H9 (cell line): ENCODE measurements at regions not wholly inside any gene's neighbourhood (a gene's known extent, or its start where the extent isn't known, plus 50 kb on each side); places are given as distances from the start of the nearest gene placed in this dataset.

Source experiments
- DNase-seq: peaks from one replicate; pipeline ENCODE4 v3.0.0-alpha.2; 2017
- H2AFZ ChIP-seq: one replicate; pipeline ENCODE4 v1.6.1; 2013; ENCODE audit warnings: mild to moderate bottlenecking, low read length, control low read depth, moderate library complexity
- H2AK5ac ChIP-seq: 2 replicates; pipeline ENCODE4 v1.6.1; 2013; ENCODE audit warnings: low read length, control low read depth, mixed read lengths; ENCODE audit not compliant: insufficient read length
- H2BK120ac ChIP-seq: one replicate; pipeline ENCODE4 v1.6.1; 2013; ENCODE audit warnings: low read depth, mild to moderate bottlenecking, low read length, control low read depth, inconsistent platforms; ENCODE audit not compliant: poor library complexity, severe bottlenecking
- H2BK12ac ChIP-seq: 2 replicates; pipeline ENCODE4 v1.6.1; 2013; ENCODE audit warnings: low read length, control low read depth, mixed read lengths, low read depth; ENCODE audit not compliant: insufficient read length
- H2BK15ac ChIP-seq: 2 replicates; pipeline ENCODE4 v1.6.1; 2013; ENCODE audit warnings: low read depth, low read length, control low read depth
- H2BK20ac ChIP-seq: one replicate; pipeline ENCODE4 v1.6.1; 2013; ENCODE audit warnings: low read depth, mild to moderate bottlenecking, low read length, control low read depth, inconsistent platforms; ENCODE audit not compliant: poor library complexity, severe bottlenecking
- H2BK5ac ChIP-seq: 2 replicates; pipeline ENCODE4 v1.6.1; 2013; ENCODE audit warnings: low read length, control low read depth, mixed read lengths; ENCODE audit not compliant: insufficient read length
- H3K14ac ChIP-seq: 2 replicates; pipeline ENCODE4 v1.6.1; 2013; ENCODE audit warnings: low read length, control low read depth; ENCODE audit not compliant: insufficient read depth
- H3K18ac ChIP-seq: 2 replicates; pipeline ENCODE4 v1.6.1; 2013; ENCODE audit warnings: low read depth, mild to moderate bottlenecking, mixed read lengths, low read length, control low read depth; ENCODE audit not compliant: insufficient read length
- H3K23ac ChIP-seq: 2 replicates; pipeline ENCODE4 v1.6.1; 2013; ENCODE audit warnings: low read length, control low read depth, mixed read lengths, low read depth; ENCODE audit not compliant: insufficient read length
- H3K23me2 ChIP-seq: 2 replicates; pipeline ENCODE4 v1.6.1; 2013; ENCODE audit warnings: low read depth, mild to moderate bottlenecking, mixed read lengths, low read length, control low read depth; ENCODE audit not compliant: insufficient read length, poor library complexity, severe bottlenecking
- H3K27ac ChIP-seq: 2 replicates; pipeline ENCODE4 v1.5.1; 2013; ENCODE audit warnings: low read length, control low read depth, mixed read lengths, low read depth; ENCODE audit not compliant: insufficient read length
- H3K27me3 ChIP-seq: 2 replicates; pipeline ENCODE4 v1.6.1; 2013; ENCODE audit warnings: low read length, control low read depth, inconsistent platforms; ENCODE audit not compliant: insufficient read depth
- H3K4ac ChIP-seq: 2 replicates; pipeline ENCODE4 v1.6.1; 2013; ENCODE audit warnings: low read depth, mild to moderate bottlenecking, control low read depth, inconsistent platforms, low read length, moderate library complexity
- H3K4me1 ChIP-seq: 2 replicates; pipeline ENCODE4 v1.6.1; 2013; ENCODE audit warnings: low read length, control low read depth, inconsistent platforms; ENCODE audit not compliant: insufficient read depth
- H3K4me2 ChIP-seq: 2 replicates; pipeline ENCODE4 v1.6.1; 2013; ENCODE audit warnings: low read length, control low read depth, mixed read lengths; ENCODE audit not compliant: insufficient read length, insufficient read depth
- H3K56ac ChIP-seq: 2 replicates; pipeline ENCODE4 v1.6.1; 2013; ENCODE audit warnings: low read depth, mild to moderate bottlenecking, mixed read lengths, low read length, control low read depth; ENCODE audit not compliant: insufficient read length
- H3K79me1 ChIP-seq: 2 replicates; pipeline ENCODE4 v1.6.1; 2013; ENCODE audit warnings: low read depth, mild to moderate bottlenecking, moderate library complexity, low read length, control low read depth, inconsistent platforms; ENCODE audit not compliant: insufficient read depth, poor library complexity, severe bottlenecking
- H3K79me2 ChIP-seq: 2 replicates; pipeline ENCODE4 v1.6.1; 2013; ENCODE audit warnings: low read length, control low read depth, inconsistent platforms; ENCODE audit not compliant: insufficient read depth
- H3K9ac ChIP-seq: 2 replicates; pipeline ENCODE4 v1.6.1; 2013; ENCODE audit warnings: low read length, control low read depth, mixed read lengths; ENCODE audit not compliant: insufficient read length; ENCODE audit errors: extremely low read depth
- H3K9me3 ChIP-seq: one replicate; pipeline ENCODE4 v1.6.1; 2013; ENCODE audit warnings: low read depth, low read length, inconsistent platforms; ENCODE audit not compliant: control insufficient read depth
- H3T11ph ChIP-seq: one replicate; pipeline ENCODE4 v1.6.1; 2013; ENCODE audit warnings: mild to moderate bottlenecking, low read length, control low read depth, inconsistent platforms
- H4K20me1 ChIP-seq: one replicate; pipeline ENCODE4 v1.6.1; 2013; ENCODE audit not compliant: control insufficient read depth, insufficient read length, insufficient read depth
- H4K5ac ChIP-seq: 2 replicates; pipeline ENCODE4 v1.6.1; 2013; ENCODE audit warnings: low read depth, mild to moderate bottlenecking, mixed read lengths, low read length, control low read depth; ENCODE audit not compliant: insufficient read length
- H4K8ac ChIP-seq: replicated peaks from 2 replicates; pipeline ENCODE4 v1.6.1; 2013; ENCODE audit warnings: low read length, control low read depth, mixed read lengths, low read depth; ENCODE audit not compliant: insufficient read length
- H4K91ac ChIP-seq: 2 replicates; pipeline ENCODE4 v1.6.1; 2013; ENCODE audit warnings: low read depth, mild to moderate bottlenecking, moderate library complexity, mixed read lengths, low read length, control low read depth; ENCODE audit not compliant: insufficient read length
- H3K27ac Mint-ChIP-seq, 3 experiments: 2 replicates in 2 of 3; 3 replicates in 1 of 3; pipeline ENCODE4 v1.8.0; 2020 to 2021; ENCODE audit warnings: mixed read lengths in 3 of 3, mild to moderate bottlenecking in 1 of 3, moderate library complexity in 1 of 3
- H3K27me3 Mint-ChIP-seq: 2 replicates; pipeline ENCODE4 v1.8.0; 2021; ENCODE audit warnings: low read depth, mild to moderate bottlenecking, moderate library complexity, mixed read lengths
- H3K36me3 Mint-ChIP-seq, 3 experiments: 2 replicates in 2 of 3; 3 replicates in 1 of 3; pipeline ENCODE4 v1.8.0; 2020 to 2021; ENCODE audit warnings: low read depth in 3 of 3, mixed read lengths in 3 of 3; ENCODE audit not compliant: insufficient read depth in 1 of 3
- H3K4me1 Mint-ChIP-seq, 2 experiments: 2 replicates each; pipeline ENCODE4 v1.8.0; 2020; ENCODE audit warnings: mixed read lengths in 2 of 2
- H3K4me3 Mint-ChIP-seq, 2 experiments: 2 replicates in 1 of 2; 3 replicates in 1 of 2; pipeline ENCODE4 v1.8.0; 2020 to 2021; ENCODE audit warnings: mild to moderate bottlenecking in 2 of 2, mixed read lengths in 2 of 2, moderate library complexity in 1 of 2
- H3K9me3 Mint-ChIP-seq, 2 experiments: 2 replicates in 1 of 2; 3 replicates in 1 of 2; pipeline ENCODE4 v1.8.0; 2020; ENCODE audit warnings: mild to moderate bottlenecking in 2 of 2, mixed read lengths in 2 of 2, moderate library complexity in 1 of 2
- CTCF ChIP-seq: fragments of 200-600 bp; sonication (generic); conservative IDR thresholded peaks from 3 replicates; pipeline ENCODE4 v1.8.0; 2021; ENCODE audit warnings: antibody characterized with exemption, mild to moderate bottlenecking
- WGBS: extraction: QIAGEN DNeasy Blood & Tissue Kit; methylation state at CpG from one replicate; pipeline ENCODE4 v1.1.7; 2013; ENCODE audit warnings: missing lambda C conversion rate, low lambda C conversion rate, mixed read lengths; ENCODE audit not compliant: insufficient read length; ENCODE audit errors: extremely low coverage; 5-methylcytosine and 5-hydroxymethylcytosine counted together

DNA sequence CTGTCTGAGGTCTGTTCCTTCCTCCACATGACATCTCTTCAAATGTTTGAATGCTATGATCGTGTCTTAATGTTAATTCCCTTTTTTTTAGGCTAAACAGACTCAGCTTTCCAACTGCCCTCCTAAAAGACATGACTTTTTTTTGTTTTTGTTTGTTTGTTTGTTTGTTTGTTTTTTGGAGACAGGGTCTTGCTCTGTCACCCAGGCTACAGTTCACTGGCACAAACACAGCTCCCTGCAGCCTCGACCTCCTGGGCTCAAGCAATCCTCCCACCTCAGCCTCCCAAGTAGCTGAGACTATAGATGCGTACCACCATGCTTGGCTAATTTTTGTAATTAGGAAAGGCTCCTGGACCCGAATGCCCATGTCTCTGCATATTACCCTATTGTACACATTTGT, 176.5 kb downstream of the ABCA8 start:
- no peak overlapping the region for H3K4me2 ChIP-seq
- no peaks in the 10 kb centered on the region for H3K79me2 ChIP-seq
- no peak overlapping the region for H3K4me3 Mint-ChIP-seq
- H3K23ac ChIP-seq = no peak overlapping the region
- no peak overlapping the region for H2BK5ac ChIP-seq
- no peaks in the 10 kb centered on the region for H3K4me1 ChIP-seq
- no peaks in the 10 kb centered on the region for H3K9me3 ChIP-seq
- H2BK20ac ChIP-seq = no peak overlapping the region
- peaks cover 5% of the 10 kb centered on the region; the same call in 1 of the 2 replicates for H3K27me3 Mint-ChIP-seq
- no peak overlapping the region for H2BK12ac ChIP-seq
- H2AFZ ChIP-seq = no peak overlapping the region
- H3K4ac ChIP-seq = no peak overlapping the region
- H2AK5ac ChIP-seq = no peak overlapping the region
- no peak overlapping the region for H2BK15ac ChIP-seq
- H3K9ac ChIP-seq = no peak overlapping the region
- H4K8ac ChIP-seq = no peak overlapping the region
- no peak overlapping the region for H2BK120ac ChIP-seq
- peaks cover 16 to 17% of the 10 kb centered on the region in 2 experiments for H3K4me1 Mint-ChIP-seq
- H4K20me1 ChIP-seq = no peaks in the 10 kb centered on the region
- H4K5ac ChIP-seq = no peak overlapping the region
- H3K27me3 ChIP-seq = no peaks in the 10 kb centered on the region
- no peak overlapping the region for H4K91ac ChIP-seq
- no CpG with 5 or more reads among the region's 4 CpGs for WGBS
- H3K23me2 ChIP-seq = no peaks in the 10 kb centered on the region
- H3K56ac ChIP-seq = no peak overlapping the region
- H3K27ac ChIP-seq = no peak overlapping the region
- no peak overlapping the region for H3K18ac ChIP-seq
- no peak for TF ChIP-seq CTCF
- DNase-seq = no peak
- no peak overlapping the region; a peak in 1 of 7 replicates for H3K27ac Mint-ChIP-seq
- H3T11ph ChIP-seq = no peak overlapping the region
- peaks cover 0 to 12% (median 0%) of the 10 kb centered on the region in 3 experiments; a peak in 2 of 7 replicates for H3K36me3 Mint-ChIP-seq
- peaks cover 0 to 11% of the 10 kb centered on the region in 2 experiments; a peak in 2 of 5 replicates for H3K9me3 Mint-ChIP-seq
- H3K14ac ChIP-seq = no peak overlapping the region
- H3K79me1 ChIP-seq = no peaks in the 10 kb centered on the region
